ENCODE measurements at regions not wholly inside any gene's neighbourhood (a gene's known extent, or its start where the extent isn't known, plus 50 kb on each side); places are given as distances from the start of the nearest gene placed in this dataset.

DNA sequence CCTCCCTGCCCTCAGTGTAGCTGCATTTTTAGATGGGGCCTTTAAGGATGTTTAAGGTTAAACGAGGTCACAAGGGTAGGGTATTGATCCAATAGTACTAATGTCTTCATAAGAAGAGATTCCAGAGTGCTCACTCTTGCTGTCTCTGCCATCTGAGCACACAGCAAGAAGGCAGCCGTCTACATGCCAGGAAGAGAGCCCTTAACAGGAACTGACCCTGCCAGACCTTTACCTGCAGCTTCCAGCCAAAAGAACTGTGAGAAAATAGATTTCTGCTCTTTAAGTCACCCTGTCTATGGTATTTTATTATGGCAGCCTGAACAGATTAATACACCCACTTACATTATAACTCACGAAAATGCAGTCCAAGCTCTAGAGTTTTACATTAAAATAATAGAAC is 685.3 kb upstream of the MARCKS start:
- TF ChIP-seq, protein P1, sequence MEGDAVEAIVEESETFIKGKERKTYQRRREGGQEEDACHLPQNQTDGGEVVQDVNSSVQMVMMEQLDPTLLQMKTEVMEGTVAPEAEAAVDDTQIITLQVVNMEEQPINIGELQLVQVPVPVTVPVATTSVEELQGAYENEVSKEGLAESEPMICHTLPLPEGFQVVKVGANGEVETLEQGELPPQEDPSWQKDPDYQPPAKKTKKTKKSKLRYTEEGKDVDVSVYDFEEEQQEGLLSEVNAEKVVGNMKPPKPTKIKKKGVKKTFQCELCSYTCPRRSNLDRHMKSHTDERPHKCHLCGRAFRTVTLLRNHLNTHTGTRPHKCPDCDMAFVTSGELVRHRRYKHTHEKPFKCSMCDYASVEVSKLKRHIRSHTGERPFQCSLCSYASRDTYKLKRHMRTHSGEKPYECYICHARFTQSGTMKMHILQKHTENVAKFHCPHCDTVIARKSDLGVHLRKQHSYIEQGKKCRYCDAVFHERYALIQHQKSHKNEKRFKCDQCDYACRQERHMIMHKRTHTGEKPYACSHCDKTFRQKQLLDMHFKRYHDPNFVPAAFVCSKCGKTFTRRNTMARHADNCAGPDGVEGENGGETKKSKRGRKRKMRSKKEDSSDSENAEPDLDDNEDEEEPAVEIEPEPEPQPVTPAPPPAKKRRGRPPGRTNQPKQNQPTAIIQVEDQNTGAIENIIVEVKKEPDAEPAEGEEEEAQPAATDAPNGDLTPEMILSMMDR (IDR thresholded peaks at IDR 0.05; ENCODE audit: low read depth, low read length) = no peak
- TF ChIP-seq POLR2A (IDR thresholded peaks at IDR 0.05; ENCODE audit: extremely low read depth, insufficient read length) = no peak
- TF ChIP-seq, protein P2, sequence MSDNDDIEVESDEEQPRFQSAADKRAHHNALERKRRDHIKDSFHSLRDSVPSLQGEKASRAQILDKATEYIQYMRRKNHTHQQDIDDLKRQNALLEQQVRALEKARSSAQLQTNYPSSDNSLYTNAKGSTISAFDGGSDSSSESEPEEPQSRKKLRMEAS (IDR thresholded peaks at IDR 0.05; ENCODE audit: low read depth, low read length) = no peak
- TF ChIP-seq MYC (IDR thresholded peaks at IDR 0.05; ENCODE audit: low read depth, low read length) = no peak

All from NB4 (cell line).